ENCODE measurements at regions not wholly inside any gene's neighbourhood (a gene's known extent, or its start where the extent isn't known, plus 50 kb on each side); places are given as distances from the start of the nearest gene placed in this dataset.
"Not testable (repeated sequence)": the region's sequence is repeated elsewhere in the genome, so short reads cannot be mapped to it uniquely, and the experiment has no call there.

- no peak for DNase-seq (ENCODE audit: low spot score)
- FAIRE-seq: no peak
These were observed 52.0 kb upstream of the BMP2 start for GRCh38 chr20:6715401-6715941.

GRCh38 chr20:6714279-6714711 lies 53.2 kb upstream of the BMP2 start:
- FAIRE-seq (no peak), DNase-seq (ENCODE audit: low spot score) (no peak)

GRCh38 chr20:6711951-6712649 lies 55.4 kb upstream of the BMP2 start:
- DNase-seq (ENCODE audit: low spot score) (no peak), FAIRE-seq (no peak)

GRCh38 chr20:6709910-6710595 lies 57.4 kb upstream of the BMP2 start:
- DNase-seq (ENCODE audit: low spot score) (no peak), FAIRE-seq (no peak)

GRCh38 chr20:6708010-6708409 lies 59.5 kb upstream of the BMP2 start:
- FAIRE-seq (no peak), DNase-seq (ENCODE audit: low spot score) (no peak)

- DNase-seq (ENCODE audit: low spot score) (no peak), FAIRE-seq (no peak)
These were observed 60.1 kb upstream of the BMP2 start for GRCh38 chr20:6707321-6707831.

- no peak for FAIRE-seq
- no peak for DNase-seq (ENCODE audit: low spot score)
These were observed 61.4 kb upstream of the BMP2 start for GRCh38 chr20:6705926-6706548.

- DNase-seq (ENCODE audit: low spot score): no peak
- no peak for FAIRE-seq
These were observed 62.2 kb upstream of the BMP2 start for GRCh38 chr20:6705106-6705766.

GRCh38 chr20:6704132-6704861 lies 63.2 kb upstream of the BMP2 start:
- FAIRE-seq: no peak

GRCh38 chr20:6703656-6704055 lies 63.8 kb upstream of the BMP2 start:
- FAIRE-seq (no peak), DNase-seq (ENCODE audit: low spot score) (no peak)

More at GRCh38 chr20:6704132-6704861, 63.2 kb upstream of the BMP2 start:
- DNase-seq (ENCODE audit: low spot score): no peak

- FAIRE-seq: no peak
- no peak for DNase-seq (ENCODE audit: low spot score)
These were observed 64.4 kb upstream of the BMP2 start for GRCh38 chr20:6703047-6703446.

- FAIRE-seq (no peak), DNase-seq (ENCODE audit: low spot score) (no peak)
These were observed 65.3 kb upstream of the BMP2 start for GRCh38 chr20:6702144-6702543.

- FAIRE-seq: no peak
- DNase-seq (ENCODE audit: low spot score): no peak
These were observed 66.7 kb upstream of the BMP2 start for GRCh38 chr20:6700563-6701329.

GRCh38 chr20:6699921-6700562 lies 67.4 kb upstream of the BMP2 start:
- DNase-seq (ENCODE audit: low spot score) (no peak), FAIRE-seq (no peak)

- DNase-seq (ENCODE audit: low spot score): no peak
- FAIRE-seq: no peak
These were observed 68.8 kb upstream of the BMP2 start for GRCh38 chr20:6698723-6699122.

GRCh38 chr20:6698056-6698455 lies 69.4 kb upstream of the BMP2 start:
- DNase-seq (ENCODE audit: low spot score): peak; percentile 87
- no peak for FAIRE-seq

GRCh38 chr20:6697228-6697972 lies 70.1 kb upstream of the BMP2 start:
- DNase-seq (ENCODE audit: low spot score) (no peak), FAIRE-seq (peak; percentile 32)

GRCh38 chr20:6696001-6696400 lies 71.5 kb upstream of the BMP2 start:
- DNase-seq (ENCODE audit: low spot score) (no peak), FAIRE-seq (no peak)

GRCh38 chr20:6693808-6694198 lies 73.7 kb upstream of the BMP2 start:
- FAIRE-seq; DNase-seq (ENCODE audit: low spot score): not testable (repeated sequence)
